Vagina (tissue), 2 donors: ENCODE measurements at regions not wholly inside any gene's neighbourhood (a gene's known extent, or its start where the extent isn't known, plus 50 kb on each side); places are given as distances from the start of the nearest gene placed in this dataset.

Experiments
- DNase-seq, 2 donors: peaks; one replicate each; pipeline ENCODE4 v3.0.0-alpha.2; 2017; ENCODE audit errors: extremely low spot score in 2 of 2
- H3K27ac ChIP-seq: fragments of 200-600 bp; sonication (generic); one replicate; pipeline ENCODE4 v1.5.1; 2019
- H3K27me3 ChIP-seq: fragments of 200-600 bp; sonication (generic); one replicate; pipeline ENCODE4 v1.5.1; 2019
- H3K36me3 ChIP-seq, 2 donors: fragments of 200-600 bp; sonication (generic); one replicate each; pipeline ENCODE4 v1.5.1; 2017 to 2019
- H3K4me1 ChIP-seq: fragments of 200-600 bp; sonication (generic); one replicate; pipeline ENCODE4 v1.5.1; 2019
- H3K4me3 ChIP-seq, 2 donors: fragments of 200-600 bp; sonication (generic); 1 replicate in 1 of 2; 2 replicates in 1 of 2; pipeline ENCODE4 v1.5.1; 2016 to 2019
- H3K9me3 ChIP-seq: fragments of 200-600 bp; sonication (generic); one replicate; pipeline ENCODE4 v1.5.1; 2019
- CTCF ChIP-seq, 3 experiments: fragments of 450-650 bp in 2 of 3; fragments of 200-600 bp in 1 of 3; sonication (generic) in 1 of 3; IDR thresholded peaks; one replicate each; pipeline ENCODE4 v1.5.1; 2017 to 2019; ENCODE audit warnings: antibody characterized with exemption in 3 of 3, mild to moderate bottlenecking in 2 of 3, moderate library complexity in 2 of 3
- POLR2A ChIP-seq, 2 donors: fragments of 450-650 bp; IDR thresholded peaks; one replicate each; pipeline ENCODE4 v1.6.1; 2017; ENCODE audit warnings: antibody characterized with exemption in 2 of 2, mild to moderate bottlenecking in 2 of 2, moderate library complexity in 2 of 2
- POLR2AphosphoS5 ChIP-seq, 2 donors: sonication (generic); formaldehyde crosslinking; IDR thresholded peaks; one replicate each; pipeline ENCODE4 v1.9.0; 2017; ENCODE audit warnings: antibody characterized with exemption in 2 of 2, mild to moderate bottlenecking in 2 of 2, low read depth in 1 of 2; ENCODE audit not compliant: insufficient read depth in 1 of 2
- intact Hi-C: fragments of 100-400 bp; cut with DNase I; formaldehyde crosslinking; loops from one replicate; pipeline ENCODE4 v1.15.1; 2023

- no peak overlapping the region for H3K27ac ChIP-seq
- no peaks in the 10 kb centered on the region for H3K9me3 ChIP-seq
- intact Hi-C loops = no loop called here
- H3K27me3 ChIP-seq = no peaks in the 10 kb centered on the region
- no peak for DNase-seq
- TF ChIP-seq POLR2AphosphoS5 (IDR thresholded peaks at IDR 0.05; ENCODE audit: insufficient read depth in 1 of 2, low read depth in 1 of 2) (no peak), POLR2A (IDR thresholded peaks at IDR 0.05) (no peak), CTCF (IDR thresholded peaks at IDR 0.05) (no peak)
- no peak overlapping the region for H3K4me3 ChIP-seq
- no peaks in the 10 kb centered on the region for H3K36me3 ChIP-seq
- H3K4me1 ChIP-seq = no peaks in the 10 kb centered on the region
Observed at GRCh38 chr11:105389952-105390351, 219.9 kb upstream of the GRIA4 start.

- no peaks in the 10 kb centered on the region for H3K9me3 ChIP-seq
- no peak overlapping the region for H3K27ac ChIP-seq
- no peak for DNase-seq
- TF ChIP-seq CTCF (IDR thresholded peaks at IDR 0.05) = no peak
- TF ChIP-seq POLR2A (IDR thresholded peaks at IDR 0.05) = no peak
- TF ChIP-seq POLR2AphosphoS5 (IDR thresholded peaks at IDR 0.05; ENCODE audit: insufficient read depth in 1 of 2, low read depth in 1 of 2) = no peak
- H3K4me3 ChIP-seq = no peak overlapping the region
- H3K4me1 ChIP-seq = no peaks in the 10 kb centered on the region
- no peaks in the 10 kb centered on the region for H3K27me3 ChIP-seq
- intact Hi-C loops = no loop called here
- no peaks in the 10 kb centered on the region for H3K36me3 ChIP-seq
Observed at GRCh38 chr11:105388006-105388405, 221.9 kb upstream of the GRIA4 start.

GRCh38 chr11:105381941-105382340, 227.9 kb upstream of the GRIA4 start:
- H3K36me3 ChIP-seq = no peaks in the 10 kb centered on the region
- TF ChIP-seq POLR2AphosphoS5 (IDR thresholded peaks at IDR 0.05; ENCODE audit: insufficient read depth in 1 of 2, low read depth in 1 of 2) (no peak), POLR2A (IDR thresholded peaks at IDR 0.05) (no peak), CTCF (IDR thresholded peaks at IDR 0.05) (no peak)
- H3K9me3 ChIP-seq = no peaks in the 10 kb centered on the region
- no peak overlapping the region for H3K27ac ChIP-seq
- H3K4me3 ChIP-seq = no peak overlapping the region
- no peaks in the 10 kb centered on the region for H3K4me1 ChIP-seq
- no peak for DNase-seq
- intact Hi-C loops = no loop called here
- no peaks in the 10 kb centered on the region for H3K27me3 ChIP-seq

GRCh38 chr11:105377870-105378269, 232.0 kb upstream of the GRIA4 start:
- no peaks in the 10 kb centered on the region for H3K36me3 ChIP-seq
- H3K4me1 ChIP-seq = no peaks in the 10 kb centered on the region
- DNase-seq = no peak
- no peak for TF ChIP-seq POLR2AphosphoS5 (IDR thresholded peaks at IDR 0.05; ENCODE audit: insufficient read depth in 1 of 2, low read depth in 1 of 2)
- no peak for TF ChIP-seq POLR2A (IDR thresholded peaks at IDR 0.05)
- TF ChIP-seq CTCF (IDR thresholded peaks at IDR 0.05) = no peak
- H3K4me3 ChIP-seq = no peak overlapping the region
- no peaks in the 10 kb centered on the region for H3K27me3 ChIP-seq
- peaks cover 3% of the 10 kb centered on the region for H3K9me3 ChIP-seq
- intact Hi-C loops = no loop called here
- H3K27ac ChIP-seq = no peak overlapping the region

GRCh38 chr11:105372206-105372605, 232.6 kb upstream of the CARD18 start:
- H3K4me1 ChIP-seq = no peaks in the 10 kb centered on the region
- TF ChIP-seq POLR2AphosphoS5 (IDR thresholded peaks at IDR 0.05; ENCODE audit: insufficient read depth in 1 of 2, low read depth in 1 of 2) (no peak), POLR2A (IDR thresholded peaks at IDR 0.05) (no peak), CTCF (IDR thresholded peaks at IDR 0.05) (no peak)

More at GRCh38 chr11:105372206-105372605, 232.6 kb upstream of the CARD18 start:
- no peak for DNase-seq
- peaks cover 3% of the 10 kb centered on the region for H3K9me3 ChIP-seq
- no peaks in the 10 kb centered on the region for H3K36me3 ChIP-seq
- intact Hi-C loops = no loop called here
- no peak overlapping the region for H3K4me3 ChIP-seq
- no peak overlapping the region for H3K27ac ChIP-seq
- no peaks in the 10 kb centered on the region for H3K27me3 ChIP-seq
